K562 (cell line): ENCODE measurements at regions not wholly inside any gene's neighbourhood (a gene's known extent, or its start where the extent isn't known, plus 50 kb on each side); places are given as distances from the start of the nearest gene placed in this dataset.

Experiments used
- ETV6 ChIP-seq, 3 experiments: fragments of 150-350 bp in 1 of 3; sonication (generic) in 1 of 3; formaldehyde crosslinking in 1 of 3; IDR thresholded peaks; 2 replicates each; pipeline versions ENCODE4 v1.6.1 to v1.8.0; 2014 to 2022; ENCODE audit warnings: borderline replicate concordance in 2 of 3, low read depth in 2 of 3, antibody characterized with exemption in 1 of 3, low read length in 1 of 3, mild to moderate bottlenecking in 1 of 3, missing genetic modification reagents in 1 of 3
- IRF2 ChIP-seq: sonication (generic); formaldehyde crosslinking; IDR thresholded peaks from 2 replicates; pipeline ENCODE4 v1.8.1; 2022; ENCODE audit warnings: mild to moderate bottlenecking, missing genetic modification reagents
- NELFE ChIP-seq: IDR thresholded peaks from 2 replicates; pipeline ENCODE4 v1.6.1; 2011; ENCODE audit warnings: mild to moderate bottlenecking; ENCODE audit not compliant: insufficient read depth, insufficient read length
- RERE ChIP-seq: sonication (generic); formaldehyde crosslinking; IDR thresholded peaks from 2 replicates; pipeline ENCODE4 v1.8.0; 2023; ENCODE audit warnings: missing genetic modification reagents, mild to moderate bottlenecking, borderline replicate concordance
- SMAD2 ChIP-seq: fragments of 150-350 bp; IDR thresholded peaks from 2 replicates; pipeline ENCODE4 v1.6.1; 2014; ENCODE audit warnings: low read depth, mild to moderate bottlenecking, low read length
- ZKSCAN1 ChIP-seq: fragments of 150-350 bp; IDR thresholded peaks from 2 replicates; pipeline ENCODE4 v1.6.1; 2016; ENCODE audit warnings: low read depth, low read length

GRCh38 chr11:79953629-79954028, 512.8 kb upstream of the TENM4 start (continued):
- no peak for TF ChIP-seq RERE (CRISPR knock-in tag)
- TF ChIP-seq SMAD2, result no peak
- no peak for TF ChIP-seq NELFE
- TF ChIP-seq ZKSCAN1, result no peak
- TF ChIP-seq IRF2 (CRISPR knock-in tag), result no peak
- no peak for TF ChIP-seq ETV6 (IDR thresholded peaks at IDR 0.05; ENCODE audit: borderline replicate concordance in 1 of 2, low read depth in 2 of 2, low read length in 1 of 2)
- no peak for TF ChIP-seq ETV6 (CRISPR knock-in tag; IDR thresholded peaks at IDR 0.05; ENCODE audit: borderline replicate concordance)
- TF ChIP-seq, all 486 proteins: peak for 0
